ENCODE measurements at regions not wholly inside any gene's neighbourhood (a gene's known extent, or its start where the extent isn't known, plus 50 kb on each side); places are given as distances from the start of the nearest gene placed in this dataset.

GRCh38 chr3:159252274-159252673, 450.4 kb downstream of the MFSD1 start (continued):
- TF ChIP-seq RAD21 (IDR thresholded peaks at IDR 0.05; ENCODE audit: low read length) (no peak), NFIC (IDR thresholded peaks at IDR 0.05; ENCODE audit: borderline replicate concordance) (peak; percentile 33; the same call in 1 of the 2 replicates), TEAD4 (IDR thresholded peaks at IDR 0.05; ENCODE audit: borderline replicate concordance, insufficient read depth) (peak; percentile 61; the same call in 1 of the 2 replicates), EP300 (IDR thresholded peaks at IDR 0.05; ENCODE audit: borderline replicate concordance in 1 of 2, low read depth in 1 of 2, low read length in 1 of 2) (peak in 1 of 2 experiments; percentile 69; a peak in 1 of 4 replicates), JUND (IDR thresholded peaks at IDR 0.05) (peak; percentile 57), TCF12 (IDR thresholded peaks at IDR 0.05) (peak; percentile 79)

- Histone ChIP-seq H2AFZ (ENCODE audit: low read depth) (no peak overlapping the region), H3K4me1 (ENCODE audit: control insufficient read depth in 1 of 2, insufficient read depth in 2 of 2, low read depth in 1 of 2, low read length in 1 of 2) (peaks cover 0 to 24% of the 10 kb centered on the region in 2 experiments; a peak in 2 of 4 replicates), H3K9me3 (no peaks in the 10 kb centered on the region), H3K9ac (0 out of 2 replicates have a peak overlapping the region, but pooled peaks have one; percentile 7), H3K27me3 (ENCODE audit: insufficient read depth) (no peaks in the 10 kb centered on the region), H3K9me2 (no peaks in the 10 kb centered on the region), H3K4me3 (ENCODE audit: low read depth in 2 of 2, low read length in 1 of 2) (peak overlapping the region in 1 of 2 experiments; percentile 14; a peak in 1 of 4 replicates), H3K4me2 (no peak overlapping the region), H3K79me2 (ENCODE audit: insufficient read depth) (no peaks in the 10 kb centered on the region), H3K36me3 (replicated peaks in 1 of 2; ENCODE audit: control insufficient read depth in 1 of 2, insufficient read depth in 2 of 2, low read length in 1 of 2) (no peaks in the 10 kb centered on the region), H3F3A (replicated peaks; ENCODE audit: insufficient read depth) (peaks cover 18% of the 10 kb centered on the region), H4K20me1 (ENCODE audit: insufficient read depth) (no peaks in the 10 kb centered on the region), H3K27ac (ENCODE audit: low read depth in 2 of 2, low read length in 1 of 2) (peak overlapping the region; percentile 50 to 83; a peak in 3 of 4 replicates)
- DNase-seq, result peak; percentile 36
- TF ChIP-seq SMC3 (IDR thresholded peaks at IDR 0.05; ENCODE audit: low read depth, low read length), result peak; percentile 81
- TF ChIP-seq IRF3 (IDR thresholded peaks at IDR 0.05; ENCODE audit: low read depth, low read length), result no peak
- peak; percentile 93 for TF ChIP-seq CTCF (IDR thresholded peaks at IDR 0.05)
- peak; percentile 83 for TF ChIP-seq RAD21 (IDR thresholded peaks at IDR 0.05; ENCODE audit: low read length)
- WGBS (ENCODE audit: low lambda C conversion rate), result 4% methylated on average over 2 of the region's 2 CpGs
- ChIA-PET CTCF (interaction anchor here (0.7 to 4.6 kb wide), 23 partner anchors 12 to 591 kb away, joined by 3 to 45 read pairs (median 4); partner anchors contain the start of gene MFSD1), POLR2A (interaction anchor here (0.6 kb wide), 1 partner anchor 796 kb away, joined by 3 read pairs; no protein-coding TSS in a partner anchor)
These were observed 451.0 kb downstream of the MFSD1 start for GRCh38 chr3:159252772-159253384.

- peaks cover 0 to 24% of the 10 kb centered on the region in 2 experiments; a peak in 2 of 4 replicates for H3K4me1 ChIP-seq (ENCODE audit: control insufficient read depth in 1 of 2, insufficient read depth in 2 of 2, low read depth in 1 of 2, low read length in 1 of 2)
- CTCF ChIA-PET, result interaction anchor here (0.6 to 4.6 kb wide), 11 partner anchors 9 to 1663 kb away, joined by 3 to 45 read pairs (median 5); partner anchors contain the start of gene MFSD1
These were observed 452.0 kb downstream of the MFSD1 start for GRCh38 chr3:159253860-159254259.

More at GRCh38 chr3:159253860-159254259, 452.0 kb downstream of the MFSD1 start:
- Histone ChIP-seq H3K27ac (ENCODE audit: low read depth in 2 of 2, low read length in 1 of 2) (no peak overlapping the region), H3K36me3 (replicated peaks in 1 of 2; ENCODE audit: control insufficient read depth in 1 of 2, insufficient read depth in 2 of 2, low read length in 1 of 2) (no peaks in the 10 kb centered on the region), H4K20me1 (ENCODE audit: insufficient read depth) (no peaks in the 10 kb centered on the region), H3K27me3 (ENCODE audit: insufficient read depth) (no peaks in the 10 kb centered on the region), H3K9ac (no peak overlapping the region), H3K9me3 (no peaks in the 10 kb centered on the region), H2AFZ (ENCODE audit: low read depth) (no peak overlapping the region), H3K4me3 (ENCODE audit: low read depth in 2 of 2, low read length in 1 of 2) (no peak overlapping the region), H3K9me2 (no peaks in the 10 kb centered on the region), H3K4me2 (no peak overlapping the region), H3K79me2 (ENCODE audit: insufficient read depth) (no peaks in the 10 kb centered on the region), H3F3A (replicated peaks; ENCODE audit: insufficient read depth) (peaks cover 18% of the 10 kb centered on the region)
- POLR2A ChIA-PET, result no interaction called here
- TF ChIP-seq SMC3 (IDR thresholded peaks at IDR 0.05; ENCODE audit: low read depth, low read length) (no peak), FOSL2 (IDR thresholded peaks at IDR 0.05; ENCODE audit: borderline replicate concordance, low read depth) (no peak), TEAD4 (IDR thresholded peaks at IDR 0.05; ENCODE audit: borderline replicate concordance, insufficient read depth) (no peak), ZBTB33 (IDR thresholded peaks at IDR 0.05; ENCODE audit: borderline replicate concordance, low read depth) (no peak), MXI1 (IDR thresholded peaks at IDR 0.05; ENCODE audit: low read depth, low read length) (no peak), ELF1 (IDR thresholded peaks at IDR 0.05) (no peak), CHD2 (IDR thresholded peaks at IDR 0.05; ENCODE audit: low read length, partially characterized antibody) (no peak), RAD21 (IDR thresholded peaks at IDR 0.05; ENCODE audit: low read length) (no peak), NRF1 (IDR thresholded peaks at IDR 0.05; ENCODE audit: low read depth, low read length) (no peak), MAX (IDR thresholded peaks at IDR 0.05; ENCODE audit: low read depth) (no peak)
- DNase-seq, result no peak
- WGBS (ENCODE audit: low lambda C conversion rate), result 71% methylated on average over 1 of the region's 1 CpG
